Osteocyte (in vitro differentiated cells): ENCODE measurements at regions not wholly inside any gene's neighbourhood (a gene's known extent, or its start where the extent isn't known, plus 50 kb on each side); places are given as distances from the start of the nearest gene placed in this dataset.

ENCODE experiments used
- DNase-seq: peaks from one replicate; pipeline ENCODE4 v3.0.0; 2021; ENCODE audit warnings: mixed read lengths; ENCODE audit not compliant: unreplicated experiment; ENCODE audit errors: extremely low spot score
- H3K27ac Mint-ChIP-seq: one replicate; pipeline ENCODE4 v1.8.0; 2021; ENCODE audit warnings: mild to moderate bottlenecking, mixed read lengths; ENCODE audit not compliant: unreplicated experiment
- H3K27me3 Mint-ChIP-seq: one replicate; pipeline ENCODE4 v1.8.0; 2021; ENCODE audit warnings: mixed read lengths; ENCODE audit not compliant: unreplicated experiment
- H3K36me3 Mint-ChIP-seq: one replicate; pipeline ENCODE4 v1.8.0; 2021; ENCODE audit warnings: mixed read lengths; ENCODE audit not compliant: unreplicated experiment
- H3K4me1 Mint-ChIP-seq: one replicate; pipeline ENCODE4 v1.8.0; 2021; ENCODE audit warnings: mixed read lengths; ENCODE audit not compliant: unreplicated experiment
- H3K4me3 Mint-ChIP-seq: one replicate; pipeline ENCODE4 v1.8.0; 2021; ENCODE audit warnings: mild to moderate bottlenecking, moderate library complexity, mixed read lengths; ENCODE audit not compliant: unreplicated experiment
- H3K9me3 Mint-ChIP-seq: one replicate; pipeline ENCODE4 v1.8.0; 2021; ENCODE audit warnings: mixed read lengths; ENCODE audit not compliant: unreplicated experiment
- CTCF ChIP-seq: fragments of 200-600 bp; sonication (generic); IDR thresholded peaks from 2 replicates; pipeline ENCODE4 v1.5.0; 2021; ENCODE audit warnings: antibody characterized with exemption, mild to moderate bottlenecking, moderate library complexity

- H3K4me1 Mint-ChIP-seq: peaks cover 3% of the 10 kb centered on the region
- H3K9me3 Mint-ChIP-seq: peaks cover 10% of the 10 kb centered on the region
- no peak overlapping the region for H3K27ac Mint-ChIP-seq
- no peaks in the 10 kb centered on the region for H3K27me3 Mint-ChIP-seq
- no peak for DNase-seq
- TF ChIP-seq CTCF: no peak
- no peak overlapping the region for H3K4me3 Mint-ChIP-seq
- H3K36me3 Mint-ChIP-seq: no peaks in the 10 kb centered on the region
Observed at GRCh38 chr1:187862506-187862905, 1033.8 kb downstream of the PLA2G4A start.

- Mint-ChIP-seq H3K4me1 (peaks cover 20% of the 10 kb centered on the region), H3K36me3 (no peaks in the 10 kb centered on the region), H3K4me3 (no peak overlapping the region), H3K27ac (no peak overlapping the region), H3K9me3 (peaks cover 5% of the 10 kb centered on the region), H3K27me3 (no peaks in the 10 kb centered on the region)
- no peak for DNase-seq
- no peak for TF ChIP-seq CTCF
Observed at GRCh38 chr1:187870552-187870951, 1041.8 kb downstream of the PLA2G4A start.

GRCh38 chr1:187871177-187871845, 1042.6 kb downstream of the PLA2G4A start:
- Mint-ChIP-seq H3K27ac (no peak overlapping the region), H3K36me3 (no peaks in the 10 kb centered on the region), H3K4me3 (no peak overlapping the region), H3K4me1 (peaks cover 20% of the 10 kb centered on the region), H3K9me3 (peaks cover 5% of the 10 kb centered on the region), H3K27me3 (no peaks in the 10 kb centered on the region)
- no peak for TF ChIP-seq CTCF
- DNase-seq: no peak

- no peak overlapping the region for H3K27ac Mint-ChIP-seq
- DNase-seq: no peak
- H3K36me3 Mint-ChIP-seq: no peaks in the 10 kb centered on the region
- no peak for TF ChIP-seq CTCF
- no peaks in the 10 kb centered on the region for H3K27me3 Mint-ChIP-seq
- H3K4me3 Mint-ChIP-seq: no peak overlapping the region
- H3K9me3 Mint-ChIP-seq: peaks cover 5% of the 10 kb centered on the region
- H3K4me1 Mint-ChIP-seq: peaks cover 20% of the 10 kb centered on the region
Observed at GRCh38 chr1:187872550-187872949, 1043.8 kb downstream of the PLA2G4A start.

- Mint-ChIP-seq H3K4me1 (peaks cover 20% of the 10 kb centered on the region), H3K4me3 (no peak overlapping the region), H3K36me3 (no peaks in the 10 kb centered on the region), H3K27ac (no peak overlapping the region), H3K27me3 (no peaks in the 10 kb centered on the region), H3K9me3 (peaks cover 5% of the 10 kb centered on the region)
- TF ChIP-seq CTCF: no peak
- DNase-seq: no peak
Observed at GRCh38 chr1:187873126-187873525, 1044.4 kb downstream of the PLA2G4A start.
